ENCODE measurements at regions not wholly inside any gene's neighbourhood (a gene's known extent, or its start where the extent isn't known, plus 50 kb on each side); places are given as distances from the start of the nearest gene placed in this dataset.

DNA sequence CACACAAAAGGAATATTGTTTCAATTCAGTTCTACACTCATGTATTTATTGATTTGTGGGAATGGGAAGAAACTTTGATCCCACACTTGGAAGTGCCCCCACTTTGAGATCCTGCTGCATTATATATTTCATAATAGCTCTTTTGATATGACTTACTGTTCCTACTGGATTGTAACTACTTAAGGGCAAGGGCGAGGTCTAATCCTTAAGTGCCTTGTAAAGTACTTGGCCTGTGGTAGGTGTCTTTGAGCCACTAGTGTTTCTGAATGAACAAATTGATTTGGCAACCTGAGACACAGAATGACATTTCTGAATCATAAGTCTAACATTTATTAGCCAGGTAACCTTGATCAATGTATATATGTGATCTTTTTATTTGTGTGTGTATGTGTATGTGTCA is 767.2 kb downstream of the RAB28 start:
- no TSS peak for BruUV-seq (replicated peaks)
- no peaks in the 10 kb centered on the region for H3K79me2 ChIP-seq (ENCODE audit: insufficient read depth, low read length)
- H3K9ac ChIP-seq (ENCODE audit: insufficient read depth, low read depth, low read length), result no peak overlapping the region
- ChIA-PET CTCF (ENCODE audit: low intra/inter-chr PET ratio, low total read pairs) (no interaction called here), POLR2A (no interaction called here)
- H3K9me3 ChIP-seq (ENCODE audit: low read length), result no peaks in the 10 kb centered on the region
- in situ Hi-C loops (cut with HindIII; ENCODE audit: extremely low pct_ligation_motif_present, low pct_unique_long_range_greater_than_20kb) (no loop called here), intact Hi-C loops (cut with micrococcal nuclease; ENCODE audit: unreplicated experiment) (no loop called here)
- H4K20me1 ChIP-seq (ENCODE audit: insufficient read depth, low read length), result no peaks in the 10 kb centered on the region
- H3K4me2 ChIP-seq (ENCODE audit: low read depth, low read length), result no peak overlapping the region
- no peak overlapping the region for H2AFZ ChIP-seq (ENCODE audit: low read length)
- H3K27me3 ChIP-seq (ENCODE audit: control insufficient read depth in 1 of 2, insufficient read depth in 2 of 2, low read length in 2 of 2), result no peaks in the 10 kb centered on the region
- WGBS (ENCODE audit: low lambda C conversion rate), result 8% methylated on average over 1 of the region's 1 CpG
- DNase-seq (ENCODE audit: low spot score) (no peak), ATAC-seq (no peak), FAIRE-seq (no peak)
- TF ChIP-seq, protein P1, sequence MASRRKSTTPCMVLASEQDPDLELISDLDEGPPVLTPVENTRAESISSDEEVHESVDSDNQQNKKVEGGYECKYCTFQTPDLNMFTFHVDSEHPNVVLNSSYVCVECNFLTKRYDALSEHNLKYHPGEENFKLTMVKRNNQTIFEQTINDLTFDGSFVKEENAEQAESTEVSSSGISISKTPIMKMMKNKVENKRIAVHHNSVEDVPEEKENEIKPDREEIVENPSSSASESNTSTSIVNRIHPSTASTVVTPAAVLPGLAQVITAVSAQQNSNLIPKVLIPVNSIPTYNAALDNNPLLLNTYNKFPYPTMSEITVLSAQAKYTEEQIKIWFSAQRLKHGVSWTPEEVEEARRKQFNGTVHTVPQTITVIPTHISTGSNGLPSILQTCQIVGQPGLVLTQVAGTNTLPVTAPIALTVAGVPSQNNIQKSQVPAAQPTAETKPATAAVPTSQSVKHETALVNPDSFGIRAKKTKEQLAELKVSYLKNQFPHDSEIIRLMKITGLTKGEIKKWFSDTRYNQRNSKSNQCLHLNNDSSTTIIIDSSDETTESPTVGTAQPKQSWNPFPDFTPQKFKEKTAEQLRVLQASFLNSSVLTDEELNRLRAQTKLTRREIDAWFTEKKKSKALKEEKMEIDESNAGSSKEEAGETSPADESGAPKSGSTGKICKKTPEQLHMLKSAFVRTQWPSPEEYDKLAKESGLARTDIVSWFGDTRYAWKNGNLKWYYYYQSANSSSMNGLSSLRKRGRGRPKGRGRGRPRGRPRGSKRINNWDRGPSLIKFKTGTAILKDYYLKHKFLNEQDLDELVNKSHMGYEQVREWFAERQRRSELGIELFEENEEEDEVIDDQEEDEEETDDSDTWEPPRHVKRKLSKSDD (CRISPR knock-in tag; IDR thresholded peaks at IDR 0.05; ENCODE audit: low read depth), result no peak
- no peak overlapping the region for H3K4me3 ChIP-seq (replicated peaks in 1 of 3; ENCODE audit: insufficient read depth in 1 of 3, low read depth in 2 of 3, low read length in 3 of 3)
- no peak overlapping the region for H3K27ac ChIP-seq (ENCODE audit: extremely low read length, insufficient read depth, low read length)
- H3K4me1 ChIP-seq (ENCODE audit: insufficient read depth, low read length), result no peaks in the 10 kb centered on the region
- no peaks in the 10 kb centered on the region for H3K36me3 ChIP-seq (replicated peaks in 1 of 2; ENCODE audit: control insufficient read depth in 1 of 2, insufficient read depth in 2 of 2, low read length in 2 of 2)

- ChIA-PET CTCF (ENCODE audit: low intra/inter-chr PET ratio, low total read pairs) (no interaction called here), POLR2A (no interaction called here)
- no peaks in the 10 kb centered on the region for H3K4me1 ChIP-seq (ENCODE audit: insufficient read depth, low read length)
- no peak overlapping the region for H3K27ac ChIP-seq (ENCODE audit: extremely low read length, insufficient read depth, low read length)
- intact Hi-C loops (cut with micrococcal nuclease; ENCODE audit: unreplicated experiment), result no loop called here
- in situ Hi-C loops (cut with HindIII; ENCODE audit: extremely low pct_ligation_motif_present, low pct_unique_long_range_greater_than_20kb), result no loop called here
- H3K9me3 ChIP-seq (ENCODE audit: low read length), result no peaks in the 10 kb centered on the region
- H3K79me2 ChIP-seq (ENCODE audit: insufficient read depth, low read length), result no peaks in the 10 kb centered on the region
- H3K36me3 ChIP-seq (replicated peaks in 1 of 2; ENCODE audit: control insufficient read depth in 1 of 2, insufficient read depth in 2 of 2, low read length in 2 of 2), result no peaks in the 10 kb centered on the region
- no peak overlapping the region for H2AFZ ChIP-seq (ENCODE audit: low read length)
- H3K4me3 ChIP-seq (replicated peaks in 1 of 3; ENCODE audit: insufficient read depth in 1 of 3, low read depth in 2 of 3, low read length in 3 of 3), result no peak overlapping the region
- H4K20me1 ChIP-seq (ENCODE audit: insufficient read depth, low read length), result no peaks in the 10 kb centered on the region
- H3K4me2 ChIP-seq (ENCODE audit: low read depth, low read length), result no peak overlapping the region
- no peak overlapping the region for H3K9ac ChIP-seq (ENCODE audit: insufficient read depth, low read depth, low read length)
- H3K27me3 ChIP-seq (ENCODE audit: control insufficient read depth in 1 of 2, insufficient read depth in 2 of 2, low read length in 2 of 2), result no peaks in the 10 kb centered on the region
- FAIRE-seq, result no peak
- WGBS (ENCODE audit: low lambda C conversion rate), result 54% methylated on average over 8 of the region's 8 CpGs
- no peak for DNase-seq (ENCODE audit: low spot score)
- peak; percentile 31; the same call in 1 of the 3 replicates for ATAC-seq
- BruUV-seq (replicated peaks), result no TSS peak
- TF ChIP-seq E2F2 (CRISPR knock-in tag; IDR thresholded peaks at IDR 0.05; ENCODE audit: borderline replicate concordance), result no peak
- no peak for TF ChIP-seq NCOA1 (CRISPR knock-in tag; IDR thresholded peaks at IDR 0.05)
- TF ChIP-seq, protein P1 (CRISPR knock-in tag; IDR thresholded peaks at IDR 0.05; ENCODE audit: low read depth), result no peak
- TF ChIP-seq, protein P2, sequence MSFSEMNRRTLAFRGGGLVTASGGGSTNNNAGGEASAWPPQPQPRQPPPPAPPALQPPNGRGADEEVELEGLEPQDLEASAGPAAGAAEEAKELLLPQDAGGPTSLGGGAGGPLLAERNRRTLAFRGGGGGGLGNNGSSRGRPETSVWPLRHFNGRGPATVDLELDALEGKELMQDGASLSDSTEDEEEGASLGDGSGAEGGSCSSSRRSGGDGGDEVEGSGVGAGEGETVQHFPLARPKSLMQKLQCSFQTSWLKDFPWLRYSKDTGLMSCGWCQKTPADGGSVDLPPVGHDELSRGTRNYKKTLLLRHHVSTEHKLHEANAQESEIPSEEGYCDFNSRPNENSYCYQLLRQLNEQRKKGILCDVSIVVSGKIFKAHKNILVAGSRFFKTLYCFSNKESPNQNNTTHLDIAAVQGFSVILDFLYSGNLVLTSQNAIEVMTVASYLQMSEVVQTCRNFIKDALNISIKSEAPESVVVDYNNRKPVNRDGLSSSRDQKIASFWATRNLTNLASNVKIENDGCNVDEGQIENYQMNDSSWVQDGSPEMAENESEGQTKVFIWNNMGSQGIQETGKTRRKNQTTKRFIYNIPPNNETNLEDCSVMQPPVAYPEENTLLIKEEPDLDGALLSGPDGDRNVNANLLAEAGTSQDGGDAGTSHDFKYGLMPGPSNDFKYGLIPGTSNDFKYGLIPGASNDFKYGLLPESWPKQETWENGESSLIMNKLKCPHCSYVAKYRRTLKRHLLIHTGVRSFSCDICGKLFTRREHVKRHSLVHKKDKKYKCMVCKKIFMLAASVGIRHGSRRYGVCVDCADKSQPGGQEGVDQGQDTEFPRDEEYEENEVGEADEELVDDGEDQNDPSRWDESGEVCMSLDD (CRISPR knock-in tag; IDR thresholded peaks at IDR 0.05; ENCODE audit: borderline replicate concordance), result no peak
- no peak for TF ChIP-seq ZNF431 (CRISPR knock-in tag; IDR thresholded peaks at IDR 0.05; ENCODE audit: borderline replicate concordance, low read depth)
Observed at GRCh38 chr4:12712648-12713339, 771.3 kb downstream of the RAB28 start.

All from HepG2 (cell line).